HEK293T (cell line): ENCODE measurements at regions not wholly inside any gene's neighbourhood (a gene's known extent, or its start where the extent isn't known, plus 50 kb on each side); places are given as distances from the start of the nearest gene placed in this dataset.

Source experiments
- FOXK2 ChIP-seq: fragments of 450-650 bp; IDR thresholded peaks from 2 replicates; pipeline ENCODE4 v1.6.1; 2016; ENCODE audit warnings: mild to moderate bottlenecking
- FOXM1 ChIP-seq: fragments of 450-650 bp; IDR thresholded peaks from 2 replicates; pipeline ENCODE4 v1.6.1; 2017; ENCODE audit warnings: mild to moderate bottlenecking, borderline replicate concordance
- NFRKB ChIP-seq: fragments of 450-650 bp; IDR thresholded peaks from 2 replicates; pipeline ENCODE4 v1.6.1; 2016; ENCODE audit warnings: mild to moderate bottlenecking, moderate library complexity

GRCh38 chr3:159520638-159521037, 468.0 kb upstream of the IL12A start:
- TF ChIP-seq NFRKB (no peak), FOXK2 (no peak), FOXM1 (no peak)
